Duodenal mucosa (tissue), 2 donors: ENCODE measurements at regions not wholly inside any gene's neighbourhood (a gene's known extent, or its start where the extent isn't known, plus 50 kb on each side); places are given as distances from the start of the nearest gene placed in this dataset.

Experiments used
- H3K27ac ChIP-seq: one replicate; pipeline ENCODE4 v1.7.0; 2013; ENCODE audit warnings: low read depth, low read length
- H3K27me3 ChIP-seq, 2 donors: one replicate each; pipeline ENCODE4 v1.7.0; 2013; ENCODE audit warnings: low read length in 2 of 2, control low read depth in 1 of 2; ENCODE audit not compliant: insufficient read depth in 2 of 2, control insufficient read depth in 1 of 2
- H3K36me3 ChIP-seq, 2 donors: one replicate each; pipeline ENCODE4 v1.7.0; 2013; ENCODE audit warnings: low read length in 2 of 2, control low read depth in 1 of 2; ENCODE audit not compliant: insufficient read depth in 2 of 2, control insufficient read depth in 1 of 2
- H3K4me1 ChIP-seq, 2 donors: one replicate each; pipeline ENCODE4 v1.7.0; 2013; ENCODE audit warnings: low read length in 2 of 2, control low read depth in 1 of 2; ENCODE audit not compliant: insufficient read depth in 2 of 2, control insufficient read depth in 1 of 2
- H3K4me3 ChIP-seq, 2 donors: one replicate each; pipeline ENCODE4 v1.7.0; 2013; ENCODE audit warnings: low read length in 2 of 2, low read depth in 1 of 2
- H3K9ac ChIP-seq, 2 donors: one replicate each; pipeline ENCODE4 v1.7.0; 2013; ENCODE audit warnings: low read length in 2 of 2, low read depth in 1 of 2
- H3K9me3 ChIP-seq, 2 donors: one replicate each; pipeline ENCODE4 v1.7.0; 2013; ENCODE audit warnings: low read length in 2 of 2, control low read depth in 1 of 2; ENCODE audit not compliant: control insufficient read depth in 1 of 2

- Histone ChIP-seq H3K4me1 (no peaks in the 10 kb centered on the region), H3K36me3 (no peaks in the 10 kb centered on the region), H3K9ac (no peak overlapping the region), H3K9me3 (no peaks in the 10 kb centered on the region), H3K4me3 (no peak overlapping the region), H3K27ac (no peak overlapping the region), H3K27me3 (no peaks in the 10 kb centered on the region)
Measured at GRCh38 chr7:80047856-80048459, 86.7 kb upstream of the GNAI1 start.

- H3K36me3 ChIP-seq, result no peaks in the 10 kb centered on the region
- H3K4me3 ChIP-seq, result no peak overlapping the region
- H3K9ac ChIP-seq, result no peak overlapping the region
- no peaks in the 10 kb centered on the region for H3K4me1 ChIP-seq
- no peaks in the 10 kb centered on the region for H3K27me3 ChIP-seq
- H3K9me3 ChIP-seq, result no peaks in the 10 kb centered on the region
- no peak overlapping the region for H3K27ac ChIP-seq
Measured at GRCh38 chr7:80047032-80047431, 87.6 kb upstream of the GNAI1 start.

- Histone ChIP-seq H3K4me1 (no peaks in the 10 kb centered on the region), H3K27ac (no peak overlapping the region), H3K4me3 (no peak overlapping the region), H3K27me3 (no peaks in the 10 kb centered on the region), H3K9ac (no peak overlapping the region), H3K9me3 (no peaks in the 10 kb centered on the region), H3K36me3 (no peaks in the 10 kb centered on the region)
Measured at GRCh38 chr7:80044796-80045195, 89.8 kb upstream of the GNAI1 start.

- no peak overlapping the region for H3K27ac ChIP-seq
- no peaks in the 10 kb centered on the region for H3K36me3 ChIP-seq
- no peaks in the 10 kb centered on the region for H3K4me1 ChIP-seq
- no peaks in the 10 kb centered on the region for H3K9me3 ChIP-seq
- H3K4me3 ChIP-seq, result no peak overlapping the region
- H3K27me3 ChIP-seq, result no peaks in the 10 kb centered on the region
- no peak overlapping the region for H3K9ac ChIP-seq
Measured at GRCh38 chr7:80040752-80041151, 93.9 kb upstream of the GNAI1 start.

GRCh38 chr7:80040335-80040734 is 94.3 kb upstream of the GNAI1 start:
- Histone ChIP-seq H3K9ac (no peak overlapping the region), H3K4me1 (no peaks in the 10 kb centered on the region), H3K27ac (no peak overlapping the region), H3K9me3 (no peaks in the 10 kb centered on the region), H3K27me3 (no peaks in the 10 kb centered on the region), H3K4me3 (no peak overlapping the region), H3K36me3 (no peaks in the 10 kb centered on the region)

- Histone ChIP-seq H3K9me3 (no peaks in the 10 kb centered on the region), H3K4me1 (no peaks in the 10 kb centered on the region), H3K27me3 (no peaks in the 10 kb centered on the region), H3K36me3 (no peaks in the 10 kb centered on the region), H3K27ac (no peak overlapping the region), H3K4me3 (no peak overlapping the region), H3K9ac (no peak overlapping the region)
Measured at GRCh38 chr7:80039251-80039884, 95.3 kb upstream of the GNAI1 start.

- Histone ChIP-seq H3K27me3 (no peaks in the 10 kb centered on the region), H3K4me1 (no peaks in the 10 kb centered on the region), H3K4me3 (no peak overlapping the region), H3K27ac (no peak overlapping the region), H3K36me3 (no peaks in the 10 kb centered on the region), H3K9me3 (no peaks in the 10 kb centered on the region), H3K9ac (no peak overlapping the region)
Measured at GRCh38 chr7:80037689-80038088, 96.9 kb upstream of the GNAI1 start.

- no peaks in the 10 kb centered on the region for H3K27me3 ChIP-seq
- H3K36me3 ChIP-seq, result no peaks in the 10 kb centered on the region
- no peaks in the 10 kb centered on the region for H3K9me3 ChIP-seq
- H3K4me3 ChIP-seq, result no peak overlapping the region
- H3K27ac ChIP-seq, result no peak overlapping the region
- H3K9ac ChIP-seq, result no peak overlapping the region
- H3K4me1 ChIP-seq, result no peaks in the 10 kb centered on the region
Measured at GRCh38 chr7:80036107-80036506, 98.5 kb upstream of the GNAI1 start.

GRCh38 chr7:80028717-80029116 is 105.9 kb upstream of the GNAI1 start:
- H3K27me3 ChIP-seq, result peaks cover 0 to 5% of the 10 kb centered on the region in 2 donors
- H3K36me3 ChIP-seq, result no peaks in the 10 kb centered on the region
- no peaks in the 10 kb centered on the region for H3K4me1 ChIP-seq
- H3K4me3 ChIP-seq, result no peak overlapping the region
- H3K27ac ChIP-seq, result no peak overlapping the region
- H3K9me3 ChIP-seq, result no peaks in the 10 kb centered on the region
- H3K9ac ChIP-seq, result no peak overlapping the region

GRCh38 chr7:80027611-80028173 is 106.9 kb upstream of the GNAI1 start:
- Histone ChIP-seq H3K36me3 (no peaks in the 10 kb centered on the region), H3K27ac (no peak overlapping the region), H3K9ac (no peak overlapping the region), H3K9me3 (no peaks in the 10 kb centered on the region), H3K4me3 (no peak overlapping the region), H3K4me1 (no peaks in the 10 kb centered on the region), H3K27me3 (peaks cover 0 to 5% of the 10 kb centered on the region in 2 donors)
